ENCODE measurements at regions not wholly inside any gene's neighbourhood (a gene's known extent, or its start where the extent isn't known, plus 50 kb on each side); places are given as distances from the start of the nearest gene placed in this dataset.

DNA sequence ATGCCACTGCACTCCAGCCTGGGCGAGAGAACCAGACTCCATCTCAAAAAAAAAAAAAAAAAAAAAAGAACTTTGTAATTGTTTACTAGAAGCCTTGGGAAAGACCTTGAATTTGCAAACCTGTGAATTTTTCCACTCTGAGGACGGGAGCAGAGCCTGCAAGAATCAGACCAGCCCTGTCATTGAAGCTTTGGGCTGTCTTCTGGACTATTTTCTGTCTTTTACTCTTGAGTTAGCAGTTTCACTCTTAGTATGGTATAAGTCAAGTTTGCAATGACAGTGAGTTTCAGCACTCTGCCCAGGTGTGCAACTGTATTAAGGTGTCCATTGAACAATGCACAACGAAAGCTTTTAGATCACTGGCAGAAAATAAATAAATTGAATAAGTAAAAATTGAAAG is 81.4 kb upstream of the KRAS start:
- intact Hi-C loops (cut with DNase I), result no loop called here
- Histone ChIP-seq H3K27me3 (no peaks in the 10 kb centered on the region), H3K4me3 (no peak overlapping the region), H3K27ac (no peak overlapping the region), H3K4me1 (no peaks in the 10 kb centered on the region), H3K36me3 (no peaks in the 10 kb centered on the region), H3K9me3 (no peaks in the 10 kb centered on the region)
- TF ChIP-seq, protein P1, sequence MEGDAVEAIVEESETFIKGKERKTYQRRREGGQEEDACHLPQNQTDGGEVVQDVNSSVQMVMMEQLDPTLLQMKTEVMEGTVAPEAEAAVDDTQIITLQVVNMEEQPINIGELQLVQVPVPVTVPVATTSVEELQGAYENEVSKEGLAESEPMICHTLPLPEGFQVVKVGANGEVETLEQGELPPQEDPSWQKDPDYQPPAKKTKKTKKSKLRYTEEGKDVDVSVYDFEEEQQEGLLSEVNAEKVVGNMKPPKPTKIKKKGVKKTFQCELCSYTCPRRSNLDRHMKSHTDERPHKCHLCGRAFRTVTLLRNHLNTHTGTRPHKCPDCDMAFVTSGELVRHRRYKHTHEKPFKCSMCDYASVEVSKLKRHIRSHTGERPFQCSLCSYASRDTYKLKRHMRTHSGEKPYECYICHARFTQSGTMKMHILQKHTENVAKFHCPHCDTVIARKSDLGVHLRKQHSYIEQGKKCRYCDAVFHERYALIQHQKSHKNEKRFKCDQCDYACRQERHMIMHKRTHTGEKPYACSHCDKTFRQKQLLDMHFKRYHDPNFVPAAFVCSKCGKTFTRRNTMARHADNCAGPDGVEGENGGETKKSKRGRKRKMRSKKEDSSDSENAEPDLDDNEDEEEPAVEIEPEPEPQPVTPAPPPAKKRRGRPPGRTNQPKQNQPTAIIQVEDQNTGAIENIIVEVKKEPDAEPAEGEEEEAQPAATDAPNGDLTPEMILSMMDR (IDR thresholded peaks at IDR 0.05), result no peak
- no peak for TF ChIP-seq POLR2A (IDR thresholded peaks at IDR 0.05)
- TF ChIP-seq POLR2AphosphoS5 (IDR thresholded peaks at IDR 0.05; ENCODE audit: insufficient read depth in 1 of 2, low read depth in 1 of 2), result no peak
- DNase-seq (ENCODE audit: extremely low spot score in 2 of 2), result no peak

DNA sequence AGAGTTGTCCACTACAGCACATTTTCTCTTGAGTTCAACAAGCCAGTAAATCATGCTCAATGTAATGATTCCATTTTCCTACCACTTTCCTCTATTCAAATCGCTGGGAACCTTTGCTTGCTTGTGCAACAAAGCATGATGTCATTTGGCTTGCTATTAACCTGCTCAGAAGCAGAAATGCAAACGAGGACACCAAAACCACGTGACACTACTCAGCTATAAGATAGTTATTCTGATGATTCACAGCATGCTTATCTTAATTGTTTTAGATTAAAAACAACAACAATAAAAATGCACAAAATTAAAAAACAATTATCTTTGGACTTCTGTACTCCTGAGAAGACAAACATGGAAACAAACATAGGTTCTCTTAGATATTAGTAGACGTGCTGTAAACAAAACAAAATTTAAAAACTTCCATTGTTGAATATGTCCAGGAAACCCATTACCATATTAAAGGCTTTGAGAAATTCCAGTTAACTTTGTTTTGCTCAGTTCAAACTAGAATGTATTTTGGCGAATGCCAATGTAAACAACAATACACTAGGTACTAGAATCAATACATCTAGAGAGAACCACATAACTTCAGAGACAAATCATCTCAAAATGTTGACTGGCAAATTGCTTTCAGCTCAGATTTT is 77.5 kb upstream of the KRAS start:
- Histone ChIP-seq H3K4me1 (no peaks in the 10 kb centered on the region), H3K27me3 (no peaks in the 10 kb centered on the region), H3K27ac (no peak overlapping the region), H3K9me3 (no peaks in the 10 kb centered on the region), H3K36me3 (no peaks in the 10 kb centered on the region), H3K4me3 (no peak overlapping the region)
- DNase-seq (ENCODE audit: extremely low spot score in 2 of 2), result no peak
- intact Hi-C loops (cut with DNase I), result no loop called here
- peak in 1 of 2 donors; percentile 27 for TF ChIP-seq POLR2AphosphoS5 (IDR thresholded peaks at IDR 0.05; ENCODE audit: insufficient read depth in 1 of 2, low read depth in 1 of 2)
- TF ChIP-seq, protein P1 (IDR thresholded peaks at IDR 0.05), result no peak

DNA sequence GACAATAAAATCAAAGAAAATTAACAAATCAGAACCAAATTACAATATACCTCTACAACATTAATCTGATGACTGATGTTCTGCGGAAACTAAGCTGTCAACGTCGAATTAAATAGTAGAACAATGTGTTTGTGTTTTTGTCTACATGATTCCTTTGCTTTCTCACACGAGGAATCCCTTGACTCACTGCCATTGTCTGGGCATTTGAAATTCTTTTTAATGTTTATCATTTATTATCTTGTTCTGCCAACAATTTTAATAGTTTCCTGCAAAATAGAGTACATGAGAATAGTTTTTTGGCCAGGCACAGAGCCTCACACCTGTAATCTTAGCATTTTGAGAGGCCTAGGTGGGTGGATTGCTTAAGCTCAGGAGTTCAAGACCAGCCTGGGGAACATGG is 76.6 kb upstream of the KRAS start:
- no peak overlapping the region for H3K4me3 ChIP-seq
- H3K4me1 ChIP-seq, result no peaks in the 10 kb centered on the region
- no peaks in the 10 kb centered on the region for H3K36me3 ChIP-seq
- no peak for DNase-seq (ENCODE audit: extremely low spot score in 2 of 2)
- TF ChIP-seq, protein P1 (IDR thresholded peaks at IDR 0.05), result no peak
- TF ChIP-seq POLR2A (IDR thresholded peaks at IDR 0.05) (no peak), POLR2AphosphoS5 (IDR thresholded peaks at IDR 0.05; ENCODE audit: insufficient read depth in 1 of 2, low read depth in 1 of 2) (no peak)
- H3K27me3 ChIP-seq, result no peaks in the 10 kb centered on the region
- H3K9me3 ChIP-seq, result no peaks in the 10 kb centered on the region
- intact Hi-C loops (cut with DNase I), result no loop called here
- H3K27ac ChIP-seq, result no peak overlapping the region

DNA sequence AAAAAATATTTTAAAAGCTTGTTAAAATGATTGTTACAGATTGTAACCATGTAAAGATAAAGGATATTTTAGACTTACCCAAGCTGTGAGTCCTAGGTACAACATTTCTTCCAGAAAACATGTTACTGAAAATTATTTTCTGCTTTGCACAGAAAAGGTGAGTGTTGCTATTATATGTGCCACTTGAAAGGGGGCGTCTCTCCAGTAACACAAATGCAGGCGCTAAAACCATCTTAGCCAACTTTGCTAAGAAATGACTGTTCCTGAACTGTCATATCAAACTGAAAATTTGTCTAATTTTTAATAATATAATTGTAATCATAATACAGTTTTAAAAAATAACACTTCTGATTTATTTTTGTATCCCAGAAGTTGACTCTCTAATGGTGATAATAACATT is 75.6 kb upstream of the KRAS start:
- TF ChIP-seq POLR2A (IDR thresholded peaks at IDR 0.05) (no peak), POLR2AphosphoS5 (IDR thresholded peaks at IDR 0.05; ENCODE audit: insufficient read depth in 1 of 2, low read depth in 1 of 2) (no peak)
- TF ChIP-seq, protein P1 (IDR thresholded peaks at IDR 0.05), result no peak
- no peaks in the 10 kb centered on the region for H3K36me3 ChIP-seq
- intact Hi-C loops (cut with DNase I), result no loop called here

DNA sequence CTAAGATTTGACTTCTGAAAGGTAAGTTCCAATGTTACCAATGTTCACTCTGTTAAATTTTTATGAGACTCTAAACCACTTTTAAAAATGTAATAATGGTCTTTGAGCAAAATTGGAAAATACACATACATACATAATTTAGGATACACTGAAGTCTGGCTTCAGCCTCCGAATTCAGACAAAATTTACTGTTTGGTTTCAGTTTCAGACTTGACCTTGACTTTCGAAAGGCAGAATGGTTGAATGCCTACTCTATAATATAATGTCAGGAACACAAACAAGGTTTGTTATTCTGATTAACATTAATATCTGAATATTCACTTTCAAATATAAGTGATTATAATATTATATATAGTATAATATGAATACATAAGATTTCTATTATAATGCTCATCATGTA is 74.1 kb upstream of the KRAS start:
- intact Hi-C loops (cut with DNase I), result no loop called here

More for the DNA sequence above, 75.6 kb upstream of the KRAS start:
- DNase-seq (ENCODE audit: extremely low spot score in 2 of 2), result no peak
- Histone ChIP-seq H3K4me1 (no peaks in the 10 kb centered on the region), H3K4me3 (no peak overlapping the region), H3K9me3 (no peaks in the 10 kb centered on the region), H3K27me3 (no peaks in the 10 kb centered on the region), H3K27ac (no peak overlapping the region)

More for the DNA sequence above, 74.1 kb upstream of the KRAS start:
- H3K4me1 ChIP-seq, result no peaks in the 10 kb centered on the region
- H3K27ac ChIP-seq, result no peak overlapping the region
- H3K27me3 ChIP-seq, result no peaks in the 10 kb centered on the region
- no peaks in the 10 kb centered on the region for H3K9me3 ChIP-seq
- H3K4me3 ChIP-seq, result no peak overlapping the region
- H3K36me3 ChIP-seq, result no peaks in the 10 kb centered on the region
- no peak for TF ChIP-seq POLR2A (IDR thresholded peaks at IDR 0.05)
- no peak for TF ChIP-seq POLR2AphosphoS5 (IDR thresholded peaks at IDR 0.05; ENCODE audit: insufficient read depth in 1 of 2, low read depth in 1 of 2)
- TF ChIP-seq, protein P1 (IDR thresholded peaks at IDR 0.05), result no peak
- no peak for DNase-seq (ENCODE audit: extremely low spot score in 2 of 2)
